WTC11 (cell line): ENCODE measurements at regions not wholly inside any gene's neighbourhood (a gene's known extent, or its start where the extent isn't known, plus 50 kb on each side); places are given as distances from the start of the nearest gene placed in this dataset.

Experiments
- ATAC-seq: fragments of 200-7000 bp; cut with Tn5 transposase; 2 replicates; pipeline ENCODE4 v1.10.0; 2021; ENCODE audit warnings: mild to moderate bottlenecking, moderate library complexity
- CTCF ChIA-PET: fragments of 300-600 bp; sonication (Branson Sonifier 250); formaldehyde crosslinking; loops from one replicate; lab custom pipeline; 2021; ENCODE audit warnings: antibody characterized with exemption; lab: Charles Lee
- POLR2A ChIA-PET: fragments of 350-600 bp; sonication (Branson Sonifier 250); formaldehyde crosslinking; loops from one replicate; lab custom pipeline; 2021; ENCODE audit warnings: antibody characterized with exemption; lab: Charles Lee
- DNase-seq: peaks from one replicate; pipeline ENCODE4 v3.0.0; 2021; ENCODE audit warnings: low spot score
- H3K27ac Mint-ChIP-seq: 2 replicates; pipeline ENCODE4 v1.8.0; 2021; ENCODE audit warnings: mixed read lengths
- H3K27me3 Mint-ChIP-seq: 2 replicates; pipeline ENCODE4 v1.8.0; 2021; ENCODE audit warnings: low read depth, mild to moderate bottlenecking, moderate library complexity, mixed read lengths
- H3K36me3 Mint-ChIP-seq: 2 replicates; pipeline ENCODE4 v1.8.0; 2021; ENCODE audit warnings: mixed read lengths
- H3K4me1 Mint-ChIP-seq: 2 replicates; pipeline ENCODE4 v1.8.0; 2022; ENCODE audit warnings: mixed read lengths
- H3K4me3 Mint-ChIP-seq: 2 replicates; pipeline ENCODE4 v1.8.0; 2021; ENCODE audit warnings: mild to moderate bottlenecking, moderate library complexity, mixed read lengths
- H3K9me3 Mint-ChIP-seq: 2 replicates; pipeline ENCODE4 v1.8.0; 2021; ENCODE audit warnings: mixed read lengths
- AR ChIP-seq: fragments of 250-450 bp; sonication (Bioruptor Pico); IDR thresholded peaks from 2 replicates; pipeline ENCODE4 v1.9.0; 2021; ENCODE audit warnings: mild to moderate bottlenecking
- ERG ChIP-seq: fragments of 250-450 bp; sonication (Bioruptor Pico); IDR thresholded peaks from 2 replicates; pipeline ENCODE4 v1.8.0; 2021; ENCODE audit warnings: mild to moderate bottlenecking
- NFATC4 ChIP-seq: fragments of 250-450 bp; sonication (Bioruptor Pico); IDR thresholded peaks from 2 replicates; pipeline ENCODE4 v1.9.0; 2021; ENCODE audit warnings: mild to moderate bottlenecking
- PREB ChIP-seq: sonication (generic); formaldehyde crosslinking; IDR thresholded peaks from 2 replicates; pipeline ENCODE4 v1.8.1; 2022; ENCODE audit warnings: mild to moderate bottlenecking, missing genetic modification reagents, moderate library complexity, borderline replicate concordance
- RORB ChIP-seq: fragments of 250-450 bp; sonication (Bioruptor Pico); IDR thresholded peaks from 2 replicates; pipeline ENCODE4 v1.9.0; 2021; ENCODE audit warnings: mild to moderate bottlenecking
- TEAD1 ChIP-seq: sonication (generic); formaldehyde crosslinking; IDR thresholded peaks from 2 replicates; pipeline ENCODE4 v1.8.0; 2022; ENCODE audit warnings: mild to moderate bottlenecking, missing genetic modification reagents
- ZNF263 ChIP-seq: sonication (generic); formaldehyde crosslinking; IDR thresholded peaks from 2 replicates; pipeline ENCODE4 v1.8.1; 2022; ENCODE audit warnings: low read depth, mild to moderate bottlenecking, moderate library complexity, missing genetic modification reagents
- TF ChIP-seq, protein P1 (sequence below): sonication (generic); formaldehyde crosslinking; IDR thresholded peaks from 2 replicates; pipeline ENCODE4 v1.8.1; 2022; ENCODE audit warnings: low read depth, missing genetic modification reagents, borderline replicate concordance
- TF ChIP-seq, protein P2 (sequence below): sonication (generic); formaldehyde crosslinking; conservative IDR thresholded peaks from 2 replicates; pipeline ENCODE4 v1.8.1; 2023; ENCODE audit warnings: mild to moderate bottlenecking, low read depth, missing genetic modification reagents, moderate library complexity
- TF ChIP-seq, protein P3 (sequence below): fragments of 200-600 bp; IDR thresholded peaks from 2 replicates; pipeline ENCODE4 v1.8.0; 2022; ENCODE audit warnings: antibody characterized with exemption
- TF ChIP-seq, protein P4 (sequence below): fragments of 250-450 bp; sonication (Bioruptor Pico); IDR thresholded peaks from 2 replicates; pipeline ENCODE4 v2.1.2; 2022; ENCODE audit warnings: mild to moderate bottlenecking, moderate library complexity

DNA sequence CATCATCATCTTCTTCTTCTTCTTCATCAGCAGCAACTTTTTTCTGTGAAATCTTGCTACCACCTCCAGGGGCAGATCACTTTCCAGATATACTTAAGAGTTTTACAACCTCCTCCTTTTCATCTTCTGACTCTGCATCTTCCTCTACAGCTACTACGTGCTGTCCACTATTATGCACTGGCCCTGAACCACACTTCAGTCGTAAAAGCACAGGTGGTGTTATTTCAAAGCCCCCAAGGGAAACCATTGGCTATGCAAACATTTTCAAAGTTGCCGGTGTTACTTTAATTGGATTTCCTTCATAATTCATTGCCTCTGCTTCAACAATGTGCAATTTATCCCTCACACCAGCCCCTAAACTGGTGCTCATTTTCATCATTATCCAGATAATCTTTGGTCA, 75.0 kb downstream of the POLR1D start (continued):
- no peak for TF ChIP-seq PREB (CRISPR knock-in tag)
- TF ChIP-seq ERG (CRISPR knock-in tag), result no peak
- TF ChIP-seq, protein P1, sequence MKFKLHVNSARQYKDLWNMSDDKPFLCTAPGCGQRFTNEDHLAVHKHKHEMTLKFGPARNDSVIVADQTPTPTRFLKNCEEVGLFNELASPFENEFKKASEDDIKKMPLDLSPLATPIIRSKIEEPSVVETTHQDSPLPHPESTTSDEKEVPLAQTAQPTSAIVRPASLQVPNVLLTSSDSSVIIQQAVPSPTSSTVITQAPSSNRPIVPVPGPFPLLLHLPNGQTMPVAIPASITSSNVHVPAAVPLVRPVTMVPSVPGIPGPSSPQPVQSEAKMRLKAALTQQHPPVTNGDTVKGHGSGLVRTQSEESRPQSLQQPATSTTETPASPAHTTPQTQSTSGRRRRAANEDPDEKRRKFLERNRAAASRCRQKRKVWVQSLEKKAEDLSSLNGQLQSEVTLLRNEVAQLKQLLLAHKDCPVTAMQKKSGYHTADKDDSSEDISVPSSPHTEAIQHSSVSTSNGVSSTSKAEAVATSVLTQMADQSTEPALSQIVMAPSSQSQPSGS, result no peak
- no peak for TF ChIP-seq NFATC4 (CRISPR knock-in tag)
- TF ChIP-seq, protein P2, sequence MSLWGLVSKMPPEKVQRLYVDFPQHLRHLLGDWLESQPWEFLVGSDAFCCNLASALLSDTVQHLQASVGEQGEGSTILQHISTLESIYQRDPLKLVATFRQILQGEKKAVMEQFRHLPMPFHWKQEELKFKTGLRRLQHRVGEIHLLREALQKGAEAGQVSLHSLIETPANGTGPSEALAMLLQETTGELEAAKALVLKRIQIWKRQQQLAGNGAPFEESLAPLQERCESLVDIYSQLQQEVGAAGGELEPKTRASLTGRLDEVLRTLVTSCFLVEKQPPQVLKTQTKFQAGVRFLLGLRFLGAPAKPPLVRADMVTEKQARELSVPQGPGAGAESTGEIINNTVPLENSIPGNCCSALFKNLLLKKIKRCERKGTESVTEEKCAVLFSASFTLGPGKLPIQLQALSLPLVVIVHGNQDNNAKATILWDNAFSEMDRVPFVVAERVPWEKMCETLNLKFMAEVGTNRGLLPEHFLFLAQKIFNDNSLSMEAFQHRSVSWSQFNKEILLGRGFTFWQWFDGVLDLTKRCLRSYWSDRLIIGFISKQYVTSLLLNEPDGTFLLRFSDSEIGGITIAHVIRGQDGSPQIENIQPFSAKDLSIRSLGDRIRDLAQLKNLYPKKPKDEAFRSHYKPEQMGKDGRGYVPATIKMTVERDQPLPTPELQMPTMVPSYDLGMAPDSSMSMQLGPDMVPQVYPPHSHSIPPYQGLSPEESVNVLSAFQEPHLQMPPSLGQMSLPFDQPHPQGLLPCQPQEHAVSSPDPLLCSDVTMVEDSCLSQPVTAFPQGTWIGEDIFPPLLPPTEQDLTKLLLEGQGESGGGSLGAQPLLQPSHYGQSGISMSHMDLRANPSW, result no peak
- TF ChIP-seq, all 79 proteins: peak for 0

- CTCF ChIA-PET, result interaction anchor here (0.7 kb wide), 1 partner anchor 126 kb away, joined by 5 read pairs; no protein-coding TSS in a partner anchor
- ATAC-seq, result no peak
- H3K4me1 Mint-ChIP-seq, result no peaks in the 10 kb centered on the region
- H3K27ac Mint-ChIP-seq, result no peak overlapping the region
- no peak for DNase-seq
- peaks cover 20% of the 10 kb centered on the region for H3K36me3 Mint-ChIP-seq
- TF ChIP-seq, protein P3, sequence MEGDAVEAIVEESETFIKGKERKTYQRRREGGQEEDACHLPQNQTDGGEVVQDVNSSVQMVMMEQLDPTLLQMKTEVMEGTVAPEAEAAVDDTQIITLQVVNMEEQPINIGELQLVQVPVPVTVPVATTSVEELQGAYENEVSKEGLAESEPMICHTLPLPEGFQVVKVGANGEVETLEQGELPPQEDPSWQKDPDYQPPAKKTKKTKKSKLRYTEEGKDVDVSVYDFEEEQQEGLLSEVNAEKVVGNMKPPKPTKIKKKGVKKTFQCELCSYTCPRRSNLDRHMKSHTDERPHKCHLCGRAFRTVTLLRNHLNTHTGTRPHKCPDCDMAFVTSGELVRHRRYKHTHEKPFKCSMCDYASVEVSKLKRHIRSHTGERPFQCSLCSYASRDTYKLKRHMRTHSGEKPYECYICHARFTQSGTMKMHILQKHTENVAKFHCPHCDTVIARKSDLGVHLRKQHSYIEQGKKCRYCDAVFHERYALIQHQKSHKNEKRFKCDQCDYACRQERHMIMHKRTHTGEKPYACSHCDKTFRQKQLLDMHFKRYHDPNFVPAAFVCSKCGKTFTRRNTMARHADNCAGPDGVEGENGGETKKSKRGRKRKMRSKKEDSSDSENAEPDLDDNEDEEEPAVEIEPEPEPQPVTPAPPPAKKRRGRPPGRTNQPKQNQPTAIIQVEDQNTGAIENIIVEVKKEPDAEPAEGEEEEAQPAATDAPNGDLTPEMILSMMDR, result no peak
- TF ChIP-seq ZNF263 (CRISPR knock-in tag) (no peak), AR (CRISPR knock-in tag) (no peak)
- peaks cover 55% of the 10 kb centered on the region for H3K9me3 Mint-ChIP-seq
- no peaks in the 10 kb centered on the region; the same call in none of the 2 replicates for H3K27me3 Mint-ChIP-seq
- POLR2A ChIA-PET, result no interaction called here
- H3K4me3 Mint-ChIP-seq, result no peak overlapping the region
Measured at GRCh38 chr13:27699952-27700351, 78.3 kb downstream of the POLR1D start.

GRCh38 chr13:27704681-27705080, 83.0 kb downstream of the POLR1D start:
- peaks cover 21% of the 10 kb centered on the region for H3K4me1 Mint-ChIP-seq
- H3K4me3 Mint-ChIP-seq, result no peak overlapping the region
- no peak overlapping the region for H3K27ac Mint-ChIP-seq
- peaks cover 27% of the 10 kb centered on the region for H3K36me3 Mint-ChIP-seq
- H3K27me3 Mint-ChIP-seq, result no peaks in the 10 kb centered on the region; the same call in 1 of the 2 replicates
- ChIA-PET POLR2A (no interaction called here), CTCF (no interaction called here)
- H3K9me3 Mint-ChIP-seq, result peaks cover 50% of the 10 kb centered on the region
- DNase-seq, result no peak
- no peak for TF ChIP-seq TEAD1 (CRISPR knock-in tag)
- no peak for TF ChIP-seq RORB (CRISPR knock-in tag)
- TF ChIP-seq, protein P4, sequence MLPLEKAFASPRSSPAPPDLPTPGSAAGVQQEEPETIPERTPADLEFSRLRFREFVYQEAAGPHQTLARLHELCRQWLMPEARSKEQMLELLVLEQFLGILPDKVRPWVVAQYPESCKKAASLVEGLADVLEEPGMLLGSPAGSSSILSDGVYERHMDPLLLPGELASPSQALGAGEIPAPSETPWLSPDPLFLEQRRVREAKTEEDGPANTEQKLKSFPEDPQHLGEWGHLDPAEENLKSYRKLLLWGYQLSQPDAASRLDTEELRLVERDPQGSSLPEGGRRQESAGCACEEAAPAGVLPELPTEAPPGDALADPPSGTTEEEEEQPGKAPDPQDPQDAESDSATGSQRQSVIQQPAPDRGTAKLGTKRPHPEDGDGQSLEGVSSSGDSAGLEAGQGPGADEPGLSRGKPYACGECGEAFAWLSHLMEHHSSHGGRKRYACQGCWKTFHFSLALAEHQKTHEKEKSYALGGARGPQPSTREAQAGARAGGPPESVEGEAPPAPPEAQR (CRISPR knock-in tag), result no peak
- no peak for TF ChIP-seq ZNF263 (CRISPR knock-in tag)
- no peak for ATAC-seq
